SK-N-SH treated with all-trans-retinoic acid at 6 μM for 48 hours (cell line): ENCODE measurements at regions not wholly inside any gene's neighbourhood (a gene's known extent, or its start where the extent isn't known, plus 50 kb on each side); places are given as distances from the start of the nearest gene placed in this dataset.

Experiments used
- ARNTL ChIP-seq: fragments of 450-650 bp; formaldehyde crosslinking; IDR thresholded peaks from 2 replicates; pipeline ENCODE4 v1.5.0; 2020; ENCODE audit warnings: low read depth, mild to moderate bottlenecking, moderate library complexity, borderline replicate concordance
- BACH2 ChIP-seq: fragments of 250-450 bp; sonication (Bioruptor Pico); IDR thresholded peaks from 2 replicates; pipeline ENCODE4 v1.9.0; 2021; ENCODE audit warnings: mild to moderate bottlenecking, borderline replicate concordance
- CSDC2 ChIP-seq: fragments of 250-450 bp; sonication (Bioruptor Pico); IDR thresholded peaks from 2 replicates; pipeline ENCODE4 v1.5.0; 2020; ENCODE audit warnings: mild to moderate bottlenecking, moderate library complexity
- PATZ1 ChIP-seq: fragments of 250-450 bp; sonication (Bioruptor Pico); IDR thresholded peaks from 2 replicates; pipeline ENCODE4 v1.8.0; 2020; ENCODE audit warnings: mild to moderate bottlenecking, moderate library complexity, borderline replicate concordance
- PPARA ChIP-seq: fragments of 250-450 bp; sonication (Bioruptor Pico); IDR thresholded peaks from 2 replicates; pipeline ENCODE4 v1.5.0; 2020; ENCODE audit warnings: mild to moderate bottlenecking, borderline replicate concordance
- RARB ChIP-seq: fragments of 250-450 bp; sonication (Bioruptor Pico); IDR thresholded peaks from 2 replicates; pipeline ENCODE4 v1.8.0; 2021; ENCODE audit warnings: mild to moderate bottlenecking, moderate library complexity
- ZC3H10 ChIP-seq: fragments of 250-450 bp; sonication (Bioruptor Pico); IDR thresholded peaks from 2 replicates; pipeline ENCODE4 v1.5.1; 2021; ENCODE audit warnings: mild to moderate bottlenecking, moderate library complexity
- ZFP3 ChIP-seq: fragments of 250-450 bp; sonication (Bioruptor Pico); IDR thresholded peaks from 2 replicates; pipeline ENCODE4 v1.5.0; 2020; ENCODE audit warnings: mild to moderate bottlenecking, moderate library complexity
- ZFP30 ChIP-seq: fragments of 450-650 bp; formaldehyde crosslinking; IDR thresholded peaks from 2 replicates; pipeline ENCODE4 v1.5.0; 2022; ENCODE audit warnings: mild to moderate bottlenecking, moderate library complexity
- TF ChIP-seq, protein P1 (sequence below): fragments of 250-450 bp; sonication (Bioruptor Pico); IDR thresholded peaks from 2 replicates; pipeline ENCODE4 v1.5.1; 2020; ENCODE audit warnings: low read depth, mild to moderate bottlenecking, moderate library complexity

DNA sequence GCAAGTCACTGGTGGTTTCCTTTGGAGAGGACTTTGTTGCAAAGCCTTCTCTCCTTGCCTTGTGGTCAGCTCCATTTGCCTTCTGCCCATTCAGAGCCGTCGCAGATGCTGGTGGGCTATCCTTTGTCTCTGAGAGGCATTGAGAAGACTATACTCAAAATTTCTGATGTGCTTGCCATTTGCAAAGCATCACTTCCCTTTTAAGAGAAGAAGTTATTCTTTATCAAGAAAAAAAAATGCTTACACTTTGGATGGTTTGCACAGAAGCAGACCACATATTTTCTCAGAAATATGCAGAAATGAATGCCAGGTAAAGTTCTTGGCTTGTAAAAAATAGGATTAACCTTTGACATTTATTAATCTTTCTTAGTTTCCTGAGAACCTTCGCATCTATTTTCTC, 195.8 kb upstream of the KLF4 start:
- TF ChIP-seq BACH2 (no peak), PPARA (no peak), ZFP3 (CRISPR knock-in tag) (no peak), CSDC2 (no peak), PATZ1 (CRISPR knock-in tag) (no peak), RARB (CRISPR knock-in tag) (no peak), ARNTL (no peak), ZC3H10 (no peak), ZFP30 (no peak)
- TF ChIP-seq, protein P1, sequence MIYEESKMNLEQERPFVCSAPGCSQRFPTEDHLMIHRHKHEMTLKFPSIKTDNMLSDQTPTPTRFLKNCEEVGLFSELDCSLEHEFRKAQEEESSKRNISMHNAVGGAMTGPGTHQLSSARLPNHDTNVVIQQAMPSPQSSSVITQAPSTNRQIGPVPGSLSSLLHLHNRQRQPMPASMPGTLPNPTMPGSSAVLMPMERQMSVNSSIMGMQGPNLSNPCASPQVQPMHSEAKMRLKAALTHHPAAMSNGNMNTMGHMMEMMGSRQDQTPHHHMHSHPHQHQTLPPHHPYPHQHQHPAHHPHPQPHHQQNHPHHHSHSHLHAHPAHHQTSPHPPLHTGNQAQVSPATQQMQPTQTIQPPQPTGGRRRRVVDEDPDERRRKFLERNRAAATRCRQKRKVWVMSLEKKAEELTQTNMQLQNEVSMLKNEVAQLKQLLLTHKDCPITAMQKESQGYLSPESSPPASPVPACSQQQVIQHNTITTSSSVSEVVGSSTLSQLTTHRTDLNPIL (CRISPR knock-in tag), result no peak
